ENCODE measurements at regions not wholly inside any gene's neighbourhood (a gene's known extent, or its start where the extent isn't known, plus 50 kb on each side); places are given as distances from the start of the nearest gene placed in this dataset.

DNA sequence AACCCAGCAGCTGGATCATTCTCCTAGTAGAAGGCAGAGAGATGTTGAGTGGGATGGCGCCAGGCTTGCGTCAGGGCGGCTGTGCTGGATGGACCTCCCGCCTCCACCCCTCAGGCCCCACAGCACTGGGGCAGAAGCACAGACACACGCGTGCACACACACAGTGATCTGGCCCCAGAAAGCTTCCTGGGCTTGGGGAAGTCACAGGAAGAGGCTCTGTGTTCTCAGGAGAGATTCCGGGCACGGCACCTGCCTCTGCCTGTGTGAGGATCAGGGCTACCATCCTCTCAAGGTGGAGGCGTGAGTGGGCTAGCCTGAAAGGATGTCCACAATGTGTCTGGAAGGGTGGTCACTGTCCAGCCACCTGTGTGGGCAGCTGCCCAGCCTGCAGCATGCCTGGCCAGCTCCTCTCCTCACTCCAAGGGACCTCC lies 229.8 kb upstream of the HS6ST1 start:
- no peak overlapping the region for H3K4me3 ChIP-seq (replicated peaks; ENCODE audit: low read depth, low read length)
- no peak for DNase-seq (ENCODE audit: extremely low read depth, low read depth)
- no peak for TF ChIP-seq CTCF (IDR thresholded peaks at IDR 0.05; ENCODE audit: low read depth, low read length, missing control alignments)

- no peak for DNase-seq (ENCODE audit: extremely low read depth, low read depth)
- no peak overlapping the region for H3K4me3 ChIP-seq (replicated peaks; ENCODE audit: low read depth, low read length)
- TF ChIP-seq CTCF (IDR thresholded peaks at IDR 0.05; ENCODE audit: low read depth, low read length, missing control alignments), result no peak
These were observed 230.4 kb upstream of the HS6ST1 start for GRCh38 chr2:128549094-128549493.

DNA sequence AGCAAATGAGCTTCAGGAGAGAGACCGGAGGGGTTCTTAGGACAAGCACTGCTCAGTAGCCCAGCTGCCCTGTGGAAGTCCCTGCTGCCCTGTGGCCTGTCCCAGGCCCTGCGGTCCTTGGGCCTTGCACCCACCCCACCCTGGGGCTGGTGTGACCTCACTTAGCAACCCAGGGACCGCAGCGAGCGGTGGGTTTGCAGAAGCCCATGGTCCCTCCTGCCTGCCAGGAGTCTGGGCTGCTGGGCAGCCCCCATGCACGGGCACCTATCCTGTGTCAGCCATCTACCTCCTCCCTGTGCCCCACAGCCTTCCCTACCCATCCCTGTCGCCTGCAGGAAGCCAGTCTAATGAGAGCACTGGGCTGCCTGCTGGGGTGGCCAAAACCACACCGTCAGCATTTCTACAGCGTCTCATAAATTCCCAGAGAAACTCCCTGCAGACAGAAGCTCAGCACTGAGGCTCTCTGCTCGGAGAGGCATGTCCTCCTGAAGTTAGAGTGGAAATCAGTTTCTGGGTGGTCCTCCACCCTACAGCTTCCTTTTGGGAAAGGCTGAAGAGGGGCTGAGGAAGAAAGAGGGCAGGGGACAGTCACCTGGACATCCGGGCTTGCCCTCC lies 231.1 kb upstream of the HS6ST1 start:
- no peak overlapping the region for H3K4me3 ChIP-seq (replicated peaks; ENCODE audit: low read depth, low read length)
- no peak for DNase-seq (ENCODE audit: extremely low read depth, low read depth)
- no peak for TF ChIP-seq CTCF (IDR thresholded peaks at IDR 0.05; ENCODE audit: low read depth, low read length, missing control alignments)

DNA sequence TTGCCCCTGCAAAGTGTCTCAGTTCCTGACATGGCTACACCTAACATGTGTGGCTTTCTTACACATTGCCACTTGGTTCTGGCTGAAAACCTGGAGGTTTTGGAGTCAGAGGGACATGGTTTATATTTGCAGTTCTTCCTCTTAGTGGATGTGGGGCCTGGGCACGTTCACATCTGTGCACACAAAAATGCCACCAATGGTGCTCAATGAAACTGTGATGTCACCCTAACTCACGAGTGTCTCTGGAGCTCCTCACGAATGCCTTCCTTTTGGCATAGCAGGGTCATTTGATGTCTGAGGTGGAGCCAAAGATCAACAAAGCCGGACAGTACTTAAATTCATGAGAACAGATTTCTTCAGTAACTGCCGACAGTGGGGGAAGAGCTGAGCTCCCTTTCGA lies 231.7 kb upstream of the HS6ST1 start:
- no peak for TF ChIP-seq CTCF (IDR thresholded peaks at IDR 0.05; ENCODE audit: low read depth, low read length, missing control alignments)
- no peak overlapping the region for H3K4me3 ChIP-seq (replicated peaks; ENCODE audit: low read depth, low read length)
- no peak for DNase-seq (ENCODE audit: extremely low read depth, low read depth)

DNA sequence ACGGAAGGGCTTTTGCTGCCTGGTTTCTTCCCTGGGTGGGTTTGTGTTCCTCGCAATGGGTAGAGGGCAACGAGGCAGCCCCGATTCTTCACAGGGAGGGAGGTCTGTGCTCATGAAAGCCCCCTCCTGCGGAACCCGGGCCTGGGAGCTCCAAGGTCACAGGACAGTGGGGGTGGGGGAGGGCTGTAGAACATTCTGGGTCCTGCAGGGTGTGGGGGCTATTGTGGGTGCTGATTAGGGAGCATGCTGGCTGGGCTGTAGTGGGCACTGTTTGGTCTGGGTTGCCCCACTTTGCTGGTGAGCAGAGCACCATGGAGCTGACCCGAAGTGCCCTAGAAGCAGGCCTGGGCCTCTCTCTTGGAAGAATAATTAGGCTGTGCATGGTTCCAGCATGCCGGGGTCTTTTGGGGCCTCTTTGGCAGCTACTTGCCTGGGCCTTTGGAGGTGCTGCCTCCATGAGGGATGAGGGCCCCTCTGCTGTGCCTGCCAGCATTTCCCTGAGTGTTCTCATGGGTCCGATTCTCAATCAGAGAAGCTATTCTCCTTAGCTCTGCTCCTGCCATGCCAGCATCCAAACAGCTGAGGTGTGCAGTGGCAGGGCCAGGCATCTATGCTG lies 232.2 kb upstream of the HS6ST1 start:
- TF ChIP-seq CTCF (IDR thresholded peaks at IDR 0.05; ENCODE audit: low read depth, low read length, missing control alignments), result no peak
- no peak overlapping the region for H3K4me3 ChIP-seq (replicated peaks; ENCODE audit: low read depth, low read length)
- no peak for DNase-seq (ENCODE audit: extremely low read depth, low read depth)

DNA sequence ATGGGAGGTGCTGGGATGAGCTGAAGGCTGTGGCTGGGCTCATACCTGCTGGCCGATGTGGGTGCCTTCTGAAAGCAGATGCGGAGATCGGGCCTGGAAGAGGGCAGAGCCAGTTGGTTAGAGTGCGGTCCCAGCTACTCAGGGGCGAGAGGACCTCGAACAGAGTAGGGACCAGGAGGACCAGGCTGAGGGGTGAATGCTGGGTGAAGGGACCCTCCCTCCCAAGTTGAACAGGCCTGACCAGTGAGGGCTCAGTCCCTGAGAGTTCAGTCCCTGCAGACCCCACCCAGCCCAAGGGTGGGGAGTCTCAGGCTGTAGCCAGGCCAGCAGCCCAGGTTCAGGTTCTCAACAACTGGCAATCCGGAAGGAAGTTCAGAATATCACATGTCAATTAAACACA lies 232.8 kb upstream of the HS6ST1 start:
- DNase-seq (ENCODE audit: extremely low read depth, low read depth), result no peak
- no peak overlapping the region for H3K4me3 ChIP-seq (replicated peaks; ENCODE audit: low read depth, low read length)
- TF ChIP-seq CTCF (IDR thresholded peaks at IDR 0.05; ENCODE audit: low read depth, low read length, missing control alignments), result no peak
